HUES64 (cell line): ENCODE measurements at regions not wholly inside any gene's neighbourhood (a gene's known extent, or its start where the extent isn't known, plus 50 kb on each side); places are given as distances from the start of the nearest gene placed in this dataset.

Source experiments
- H3K27ac ChIP-seq: 2 replicates; pipeline ENCODE4 v1.7.0; 2013; ENCODE audit warnings: low read depth, low read length, inconsistent platforms
- H3K27me3 ChIP-seq: 2 replicates; pipeline ENCODE4 v1.6.1; 2013; ENCODE audit warnings: mild to moderate bottlenecking, low read length; ENCODE audit not compliant: insufficient read depth
- H3K36me3 ChIP-seq: 2 replicates; pipeline ENCODE4 v1.6.1; 2013; ENCODE audit warnings: mild to moderate bottlenecking, low read length; ENCODE audit not compliant: insufficient read depth
- H3K4me1 ChIP-seq: 2 replicates; pipeline ENCODE4 v1.6.1; 2013; ENCODE audit warnings: mild to moderate bottlenecking, low read length, moderate library complexity; ENCODE audit not compliant: insufficient read depth
- H3K4me3 ChIP-seq: 2 replicates; pipeline ENCODE4 v1.5.1; 2013; ENCODE audit warnings: mild to moderate bottlenecking, low read length, moderate library complexity
- H3K9ac ChIP-seq: 2 replicates; pipeline ENCODE4 v1.6.1; 2013; ENCODE audit warnings: mild to moderate bottlenecking, low read depth, low read length
- H3K9me3 ChIP-seq: 2 replicates; pipeline ENCODE4 v1.6.1; 2013; ENCODE audit warnings: low read depth, low read length; ENCODE audit not compliant: insufficient read depth
- WGBS: fragments of 150-250, 120-280 bp; methylation state at CpG from one replicate; pipeline ENCODE4 v1.1.7; 2013; ENCODE audit warnings: missing lambda C conversion rate; 5-methylcytosine and 5-hydroxymethylcytosine counted together

- H3K27me3 ChIP-seq: no peaks in the 10 kb centered on the region
Observed at GRCh38 chr1:87759421-87760087, 430.9 kb downstream of the LMO4 start.

DNA sequence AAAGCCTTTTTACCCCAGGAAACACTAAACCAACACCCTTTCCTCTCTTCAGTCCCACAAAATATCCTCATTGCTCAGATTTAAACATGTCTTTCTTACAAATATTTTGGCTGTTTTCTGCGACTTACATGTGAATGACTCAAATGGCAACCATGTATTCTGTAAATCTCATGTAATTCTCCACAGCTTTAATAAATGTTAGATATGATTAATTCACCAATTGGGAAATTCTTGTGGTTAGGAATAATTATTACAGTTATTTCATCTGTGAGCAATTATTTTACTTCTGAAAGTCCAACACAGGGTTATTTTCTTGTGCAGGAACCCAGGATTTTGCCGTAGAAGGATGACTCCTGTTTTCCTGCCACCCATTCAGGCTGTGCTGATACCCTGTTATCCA, 431.5 kb downstream of the LMO4 start:
- Histone ChIP-seq H3K27ac (no peak overlapping the region), H3K4me3 (no peak overlapping the region), H3K9me3 (no peaks in the 10 kb centered on the region), H3K9ac (no peak overlapping the region), H3K27me3 (no peaks in the 10 kb centered on the region), H3K4me1 (no peaks in the 10 kb centered on the region), H3K36me3 (no peaks in the 10 kb centered on the region)
- WGBS: 88% methylated on average over 2 of the region's 2 CpGs

More at GRCh38 chr1:87759421-87760087, 430.9 kb downstream of the LMO4 start:
- no peaks in the 10 kb centered on the region for H3K4me1 ChIP-seq
- H3K27ac ChIP-seq: no peak overlapping the region
- H3K4me3 ChIP-seq: no peak overlapping the region
- H3K36me3 ChIP-seq: no peaks in the 10 kb centered on the region
- no peaks in the 10 kb centered on the region for H3K9me3 ChIP-seq
- no peak overlapping the region for H3K9ac ChIP-seq
- 50% methylated on average over 2 of the region's 4 CpGs for WGBS

DNA sequence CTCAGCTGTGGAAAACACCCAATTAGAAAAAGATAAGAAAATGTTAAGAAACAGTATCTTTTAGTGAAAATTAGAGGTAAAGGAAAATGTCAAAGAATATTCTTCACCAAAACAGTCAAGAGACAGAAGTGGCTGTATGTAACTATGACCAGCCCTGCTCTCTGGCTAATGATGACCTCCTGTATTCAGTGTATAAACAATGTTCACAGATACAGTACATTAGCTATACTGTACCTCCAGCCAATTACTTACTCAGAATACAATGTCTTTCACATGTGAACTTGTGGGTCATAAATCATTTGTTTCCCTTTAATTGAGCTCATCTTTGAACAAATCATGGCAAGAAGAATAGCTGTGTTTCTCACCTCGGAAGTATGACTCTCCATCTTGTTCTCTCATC, 432.0 kb downstream of the LMO4 start:
- no peaks in the 10 kb centered on the region for H3K36me3 ChIP-seq
- H3K27me3 ChIP-seq: no peaks in the 10 kb centered on the region
- H3K4me3 ChIP-seq: no peak overlapping the region
- 91% methylated on average over 1 of the region's 1 CpG for WGBS
- H3K9ac ChIP-seq: no peak overlapping the region
- no peaks in the 10 kb centered on the region for H3K4me1 ChIP-seq
- no peaks in the 10 kb centered on the region for H3K9me3 ChIP-seq
- H3K27ac ChIP-seq: no peak overlapping the region

DNA sequence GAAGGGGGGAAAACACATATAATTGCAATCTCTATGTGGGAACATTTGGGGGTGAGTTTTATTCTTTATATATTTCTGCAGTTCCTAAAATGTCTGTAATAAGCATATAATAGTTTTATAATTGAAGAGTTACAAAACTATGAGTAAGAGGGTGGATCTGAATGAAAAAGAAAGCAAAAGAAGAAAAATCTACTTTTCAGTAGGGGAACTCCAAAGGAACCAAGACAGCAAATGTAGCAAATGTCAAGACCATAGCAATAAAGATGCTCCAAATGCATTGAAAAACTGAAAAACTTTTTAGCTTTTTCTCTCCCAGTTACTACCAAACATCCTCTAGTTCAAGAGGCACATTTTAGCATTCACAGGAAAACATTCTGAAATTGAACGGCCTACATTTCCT, 434.8 kb downstream of the LMO4 start:
- Histone ChIP-seq H3K4me3 (no peak overlapping the region), H3K9ac (no peak overlapping the region), H3K27me3 (no peaks in the 10 kb centered on the region), H3K4me1 (no peaks in the 10 kb centered on the region), H3K9me3 (peaks cover 3% of the 10 kb centered on the region; the same call in 1 of the 2 replicates), H3K36me3 (no peaks in the 10 kb centered on the region), H3K27ac (no peak overlapping the region)
- 93% methylated on average over 1 of the region's 1 CpG for WGBS

DNA sequence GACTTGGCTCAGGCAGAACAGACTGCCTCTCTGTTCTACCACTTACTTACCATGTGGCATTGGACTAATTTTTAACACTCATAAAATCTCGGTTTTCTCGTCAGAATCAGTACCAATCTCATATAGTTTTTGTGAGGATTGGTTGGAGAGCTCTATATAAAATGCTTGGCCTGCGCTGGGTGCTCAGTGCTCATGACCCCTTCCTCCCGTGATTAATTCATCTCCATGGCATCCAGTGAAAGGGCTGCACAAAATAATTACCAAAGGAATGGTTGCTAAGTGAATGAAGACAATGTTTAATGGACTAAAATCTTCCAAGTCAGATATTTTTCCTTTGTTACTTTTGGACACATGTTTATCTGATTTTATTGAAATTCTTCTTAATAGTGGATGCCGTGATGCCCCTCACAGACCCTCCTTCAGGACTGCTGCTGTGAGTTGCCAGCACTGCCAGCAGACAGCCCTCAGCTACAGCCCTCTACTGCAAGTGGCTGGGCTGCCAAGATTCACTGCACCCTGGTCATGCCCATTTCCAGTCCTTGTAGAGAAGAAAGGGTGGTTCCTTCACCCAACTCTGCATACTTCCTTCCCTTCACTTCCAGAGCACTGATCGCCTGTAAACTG, 436.5 kb downstream of the LMO4 start:
- H3K4me1 ChIP-seq: no peaks in the 10 kb centered on the region
- no peaks in the 10 kb centered on the region for H3K27me3 ChIP-seq
- H3K27ac ChIP-seq: no peak overlapping the region
- H3K36me3 ChIP-seq: no peaks in the 10 kb centered on the region
- no peak overlapping the region for H3K9ac ChIP-seq
- no peak overlapping the region for H3K4me3 ChIP-seq
- H3K9me3 ChIP-seq: peaks cover 3% of the 10 kb centered on the region; the same call in 1 of the 2 replicates
- WGBS: 95% methylated on average over 6 of the region's 6 CpGs

GRCh38 chr1:87765681-87766070, 437.0 kb downstream of the LMO4 start:
- Histone ChIP-seq H3K27me3 (no peaks in the 10 kb centered on the region), H3K27ac (no peak overlapping the region), H3K4me3 (no peak overlapping the region), H3K4me1 (no peaks in the 10 kb centered on the region), H3K9me3 (peaks cover 3% of the 10 kb centered on the region; the same call in 1 of the 2 replicates), H3K36me3 (no peaks in the 10 kb centered on the region), H3K9ac (no peak overlapping the region)
- WGBS: 83% methylated on average over 1 of the region's 1 CpG

- H3K4me1 ChIP-seq: no peaks in the 10 kb centered on the region
- H3K27me3 ChIP-seq: no peaks in the 10 kb centered on the region
- H3K36me3 ChIP-seq: no peaks in the 10 kb centered on the region
- no peak overlapping the region for H3K4me3 ChIP-seq
- H3K9ac ChIP-seq: no peak overlapping the region
- peaks cover 3% of the 10 kb centered on the region; the same call in 1 of the 2 replicates for H3K9me3 ChIP-seq
- 96% methylated on average over 1 of the region's 1 CpG for WGBS
- H3K27ac ChIP-seq: no peak overlapping the region
Observed at GRCh38 chr1:87766737-87767136, 438.1 kb downstream of the LMO4 start.

DNA sequence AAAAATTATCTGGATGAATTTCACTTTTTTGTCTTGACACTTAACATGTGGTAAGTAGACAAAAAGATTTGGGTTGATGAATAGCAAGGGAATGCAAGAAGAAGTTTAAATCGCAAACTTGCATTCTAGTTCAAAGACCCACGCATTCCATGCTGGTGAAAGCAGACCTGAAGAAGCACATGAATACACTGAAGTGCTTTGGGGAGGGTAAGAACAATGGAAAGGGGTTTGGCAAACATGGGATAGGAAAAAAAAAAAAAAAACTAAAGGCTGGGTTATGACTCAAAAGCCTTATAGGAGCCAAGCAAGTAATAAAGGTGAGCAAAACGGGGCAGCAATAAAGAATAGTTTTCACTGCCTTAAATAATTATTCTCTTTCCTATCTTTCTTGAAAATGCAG, 450.2 kb downstream of the LMO4 start:
- H3K27ac ChIP-seq: no peak overlapping the region
- no peaks in the 10 kb centered on the region for H3K27me3 ChIP-seq
- no peak overlapping the region for H3K9ac ChIP-seq
- no peaks in the 10 kb centered on the region for H3K4me1 ChIP-seq
- no peak overlapping the region for H3K4me3 ChIP-seq
- no peaks in the 10 kb centered on the region for H3K9me3 ChIP-seq
- no peaks in the 10 kb centered on the region for H3K36me3 ChIP-seq
- WGBS: 87% methylated on average over 3 of the region's 3 CpGs

- Histone ChIP-seq H3K9ac (no peak overlapping the region), H3K4me1 (no peaks in the 10 kb centered on the region), H3K27ac (no peak overlapping the region), H3K9me3 (no peaks in the 10 kb centered on the region), H3K4me3 (no peak overlapping the region), H3K27me3 (no peaks in the 10 kb centered on the region), H3K36me3 (no peaks in the 10 kb centered on the region)
- 92% methylated on average over 1 of the region's 1 CpG for WGBS
Observed at GRCh38 chr1:87781554-87781953, 452.9 kb downstream of the LMO4 start.

DNA sequence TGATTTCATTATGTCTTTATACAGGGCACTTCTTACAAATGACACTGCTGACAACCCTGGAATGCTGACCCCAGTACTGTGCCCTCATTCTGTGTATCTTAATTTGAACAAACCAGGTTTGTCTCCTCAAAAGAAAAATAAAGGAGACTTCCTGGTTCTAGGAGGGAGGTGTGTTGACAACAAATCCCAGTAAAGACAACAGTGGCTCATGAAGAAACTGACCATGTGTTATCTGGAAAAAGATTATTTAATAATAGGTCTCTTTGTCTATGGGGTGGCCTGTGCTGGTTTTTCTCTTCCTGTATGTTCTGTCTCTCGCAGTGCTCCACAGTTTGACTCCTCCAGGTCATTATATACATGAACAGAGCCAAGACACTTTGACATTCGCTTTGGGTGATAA, 454.6 kb downstream of the LMO4 start:
- WGBS: 90% methylated on average over 2 of the region's 2 CpGs
- peaks cover 13% of the 10 kb centered on the region for H3K4me1 ChIP-seq

DNA sequence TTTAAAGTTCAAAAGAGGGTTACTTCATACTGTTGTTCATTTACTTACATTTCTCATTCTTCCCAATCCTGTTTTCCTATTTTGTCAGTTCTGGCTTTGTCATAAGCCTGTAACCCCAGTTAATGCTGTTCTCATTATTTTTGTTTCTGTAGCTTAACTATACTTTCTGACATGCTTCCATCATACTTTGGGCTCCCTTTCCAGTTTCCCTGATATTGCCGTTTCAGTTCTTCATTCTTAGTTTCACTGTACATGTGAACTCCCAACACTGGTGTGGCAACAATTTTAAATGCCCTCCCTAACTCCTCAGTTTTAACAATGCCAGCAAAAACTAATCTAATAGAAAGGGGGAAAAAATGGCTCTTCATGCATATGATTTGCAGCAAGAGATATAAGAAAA, 456.7 kb downstream of the LMO4 start:
- Histone ChIP-seq H3K27me3 (no peaks in the 10 kb centered on the region), H3K9ac (no peak overlapping the region), H3K4me1 (peaks cover 13% of the 10 kb centered on the region), H3K36me3 (no peaks in the 10 kb centered on the region), H3K27ac (no peak overlapping the region), H3K9me3 (no peaks in the 10 kb centered on the region), H3K4me3 (no peak overlapping the region)
- WGBS: 96% methylated on average over 1 of the region's 1 CpG

More for the DNA sequence above, 454.6 kb downstream of the LMO4 start:
- H3K27ac ChIP-seq: no peak overlapping the region
- H3K9me3 ChIP-seq: no peaks in the 10 kb centered on the region
- no peaks in the 10 kb centered on the region for H3K36me3 ChIP-seq
- H3K27me3 ChIP-seq: no peaks in the 10 kb centered on the region
- no peak overlapping the region for H3K4me3 ChIP-seq
- H3K9ac ChIP-seq: no peak overlapping the region
